IMR-90 (cell line): ENCODE measurements at regions not wholly inside any gene's neighbourhood (a gene's known extent, or its start where the extent isn't known, plus 50 kb on each side); places are given as distances from the start of the nearest gene placed in this dataset.

Experiments used
- ATAC-seq: fragments of 200-7000 bp; cut with Tn5 transposase; 2 replicates; pipeline ENCODE4 v1.9.1; 2020; ENCODE audit warnings: low read depth, mild to moderate bottlenecking, moderate library complexity
- BruUV-seq: library from RNA; stranded (reverse); fragments of 400-500 nt; replicated peaks from 2 replicates; lab custom pipeline; 2021; lab: Mats Ljungman, UMichigan
- CTCF ChIA-PET: fragments of 300-600 bp; formaldehyde crosslinking; extraction: SDS; loops from one replicate; lab custom pipeline; 2021; ENCODE audit warnings: antibody characterized with exemption; lab: Yijun Ruan, JAX
- POLR2A ChIA-PET: fragments of 300-600 bp; sonication (Branson Sonifier 250); formaldehyde crosslinking; loops from one replicate; lab custom pipeline; 2022; ENCODE audit warnings: antibody characterized with exemption; ENCODE audit not compliant: unreplicated experiment; lab: Charles Lee
- DNase-seq: peaks from one replicate; pipeline ENCODE4 v3.0.0; 2013
- H2AFZ ChIP-seq: replicated peaks from 2 replicates; pipeline ENCODE3; 2013; ENCODE audit warnings: low read length, mild to moderate bottlenecking; ENCODE audit not compliant: poor library complexity
- H2AK5ac ChIP-seq: 2 replicates; pipeline ENCODE4 v1.6.1; 2013; ENCODE audit warnings: low read depth, low read length, inconsistent platforms
- H2AK9ac ChIP-seq: replicated peaks from 2 replicates; pipeline ENCODE3; 2013; ENCODE audit warnings: mild to moderate bottlenecking, low read depth, low read length, moderate library complexity; ENCODE audit not compliant: poor library complexity
- H2BK120ac ChIP-seq: 2 replicates; pipeline ENCODE4 v1.6.1; 2013; ENCODE audit warnings: low read depth, low read length, inconsistent platforms
- H2BK15ac ChIP-seq: 3 replicates; pipeline ENCODE4 v1.6.1; 2013; ENCODE audit warnings: low read depth, low read length, inconsistent platforms
- H2BK20ac ChIP-seq: 2 replicates; pipeline ENCODE4 v1.6.1; 2013; ENCODE audit warnings: low read depth, mild to moderate bottlenecking, inconsistent platforms, low read length, moderate library complexity
- H2BK5ac ChIP-seq: 2 replicates; pipeline ENCODE4 v1.6.1; 2013; ENCODE audit warnings: mild to moderate bottlenecking, low read depth, low read length, inconsistent platforms; ENCODE audit not compliant: poor library complexity, severe bottlenecking
- H3K14ac ChIP-seq: replicated peaks from 2 replicates; pipeline ENCODE4 v1.6.1; 2013; ENCODE audit warnings: low read depth, low read length, inconsistent platforms
- H3K18ac ChIP-seq: 2 replicates; pipeline ENCODE4 v1.6.1; 2013; ENCODE audit warnings: low read depth, low read length, control low read depth
- H3K23ac ChIP-seq: 2 replicates; pipeline ENCODE4 v1.6.1; 2013; ENCODE audit warnings: low read depth, low read length, inconsistent platforms
- H3K27ac ChIP-seq: 2 replicates; pipeline ENCODE4 v1.5.1; 2013; ENCODE audit warnings: mild to moderate bottlenecking, control low read depth, low read length; ENCODE audit not compliant: insufficient read depth
- H3K27me3 ChIP-seq: 2 replicates; pipeline ENCODE4 v1.6.1; 2013; ENCODE audit warnings: low read length; ENCODE audit not compliant: control insufficient read depth, insufficient read depth
- H3K36me3 ChIP-seq: 2 replicates; pipeline ENCODE4 v1.6.1; 2013; ENCODE audit warnings: low read length, mixed read lengths; ENCODE audit not compliant: control insufficient read depth, insufficient read depth
- H3K4ac ChIP-seq: 2 replicates; pipeline ENCODE4 v1.6.1; 2013; ENCODE audit warnings: low read depth, low read length, inconsistent platforms
- H3K4me1 ChIP-seq: 2 replicates; pipeline ENCODE4 v1.6.1; 2013; ENCODE audit warnings: low read length, mixed read lengths; ENCODE audit not compliant: control insufficient read depth, insufficient read depth
- H3K4me2 ChIP-seq: 2 replicates; pipeline ENCODE4 v1.6.1; 2013; ENCODE audit warnings: low read depth, mild to moderate bottlenecking, control low read depth, low read length, moderate library complexity
- H3K4me3 ChIP-seq: 2 replicates; pipeline ENCODE4 v1.5.1; 2013; ENCODE audit warnings: low read depth, mild to moderate bottlenecking, control low read depth, low read length, moderate library complexity; ENCODE audit not compliant: insufficient read depth
- H3K56ac ChIP-seq: 2 replicates; pipeline ENCODE4 v1.6.1; 2013; ENCODE audit warnings: low read length, inconsistent platforms; ENCODE audit not compliant: insufficient read depth; ENCODE audit errors: extremely low read depth
- H3K79me1 ChIP-seq, 2 experiments: 2 replicates each; pipeline ENCODE4 v1.6.1; 2013; ENCODE audit warnings: low read length in 2 of 2, inconsistent platforms in 1 of 2, low read depth in 1 of 2
- H3K9ac ChIP-seq: 2 replicates; pipeline ENCODE4 v1.6.1; 2013; ENCODE audit warnings: low read depth, low read length, control low read depth
- H3K9me1 ChIP-seq: 2 replicates; pipeline ENCODE4 v1.6.1; 2013; ENCODE audit warnings: low read length, inconsistent platforms; ENCODE audit not compliant: insufficient read depth
- H3K9me3 ChIP-seq: 2 replicates; pipeline ENCODE4 v1.6.1; 2013; ENCODE audit warnings: low read length; ENCODE audit not compliant: control insufficient read depth, insufficient read depth
- H4K20me1 ChIP-seq: 2 replicates; pipeline ENCODE4 v1.6.1; 2013; ENCODE audit warnings: low read length, inconsistent platforms; ENCODE audit not compliant: insufficient read depth
- H4K5ac ChIP-seq: 2 replicates; pipeline ENCODE4 v1.6.1; 2013; ENCODE audit warnings: mild to moderate bottlenecking, low read depth, low read length, control low read depth
- H4K8ac ChIP-seq, 2 experiments: 2 replicates each; pipeline ENCODE4 v1.6.1; 2013; ENCODE audit warnings: low read depth in 2 of 2, low read length in 2 of 2, control low read depth in 1 of 2, inconsistent platforms in 1 of 2
- H4K91ac ChIP-seq: 2 replicates; pipeline ENCODE4 v1.6.1; 2013; ENCODE audit warnings: low read depth, low read length, inconsistent platforms; ENCODE audit not compliant: insufficient read depth
- BHLHE40 ChIP-seq: fragments of 150-350 bp; IDR thresholded peaks from 2 replicates; pipeline ENCODE4 v1.6.1; 2016; ENCODE audit warnings: mild to moderate bottlenecking, low read depth, low read length
- CEBPB ChIP-seq: IDR thresholded peaks from 2 replicates; pipeline ENCODE4 v1.6.1; 2012; ENCODE audit warnings: low read depth, low read length, improper control_type of control experiment
- CHD1 ChIP-seq: IDR thresholded peaks from 2 replicates; pipeline ENCODE4 v1.6.1; 2012; ENCODE audit warnings: low read depth, low read length, improper control_type of control experiment
- ELK1 ChIP-seq: fragments of 150-350 bp; IDR thresholded peaks from 2 replicates; pipeline ENCODE4 v1.6.1; 2016; ENCODE audit warnings: low read depth, mild to moderate bottlenecking, low read length, moderate library complexity, borderline replicate concordance
- FOS ChIP-seq: fragments of 150-350 bp; IDR thresholded peaks from 2 replicates; pipeline ENCODE4 v1.6.1; 2016; ENCODE audit warnings: low read depth, low read length
- MAFK ChIP-seq: IDR thresholded peaks from 2 replicates; pipeline ENCODE4 v1.6.1; 2012; ENCODE audit warnings: low read depth, low read length, improper control_type of control experiment
- MAZ ChIP-seq: IDR thresholded peaks from 2 replicates; pipeline ENCODE4 v1.6.1; 2012; ENCODE audit warnings: low read depth, mild to moderate bottlenecking, low read length, improper control_type of control experiment, moderate library complexity, borderline replicate concordance
- MXI1 ChIP-seq: IDR thresholded peaks from 2 replicates; pipeline ENCODE4 v1.6.1; 2012; ENCODE audit warnings: low read depth, mild to moderate bottlenecking, low read length, moderate library complexity, borderline replicate concordance
- NFE2L2 ChIP-seq: fragments of 150-350 bp; IDR thresholded peaks from 2 replicates; pipeline ENCODE4 v1.6.1; 2016; ENCODE audit warnings: low read depth, mild to moderate bottlenecking, low read length
- POLR2A ChIP-seq: IDR thresholded peaks from 2 replicates; pipeline ENCODE4 v1.6.1; 2012; ENCODE audit warnings: mild to moderate bottlenecking, low read depth, low read length
- RAD21 ChIP-seq: IDR thresholded peaks from 2 replicates; pipeline ENCODE4 v1.6.1; 2012; ENCODE audit warnings: low read length, improper control_type of control experiment
- RCOR1 ChIP-seq: IDR thresholded peaks from 2 replicates; pipeline ENCODE4 v1.6.1; 2012; ENCODE audit warnings: mild to moderate bottlenecking, low read length, improper control_type of control experiment; ENCODE audit not compliant: insufficient replicate concordance
- RFX5 ChIP-seq: IDR thresholded peaks from 2 replicates; pipeline ENCODE4 v1.8.0; 2012; ENCODE audit warnings: low read depth, mild to moderate bottlenecking, low read length, moderate library complexity
- SMC3 ChIP-seq: fragments of 150-350 bp; IDR thresholded peaks from 2 replicates; pipeline ENCODE4 v1.6.1; 2016; ENCODE audit warnings: low read depth, mild to moderate bottlenecking, antibody characterized with exemption, low read length, moderate library complexity
- WGBS, 2 experiments: methylation state at CpG; one replicate each; pipeline versions ENCODE4 v1.1.5 to v1.1.7; 2013; ENCODE audit warnings: missing lambda C conversion rate in 2 of 2; ENCODE audit not compliant: insufficient read length in 1 of 2; ENCODE audit errors: extremely low coverage in 2 of 2; 5-methylcytosine and 5-hydroxymethylcytosine counted together
- dilution Hi-C: fragments of 300-500 bp; cut with HindIII; formaldehyde crosslinking; loops from one replicate; pipeline ENCODE4 v1.14.3; 2018; ENCODE audit warnings: low sequenced_read_pairs; ENCODE audit not compliant: unreplicated experiment
- in situ Hi-C: fragments of 300-500 bp; cut with MboI; formaldehyde crosslinking; loops from 3 replicates; pipeline ENCODE4 v1.14.3; 2019; ENCODE audit warnings: low sequenced_read_pairs, inconsistent platforms, mixed read lengths
- intact Hi-C: fragments of 100-400 bp; cut with micrococcal nuclease; formaldehyde crosslinking; loops from 2 replicates; pipeline ENCODE4 v1.10.0; 2022
- TF ChIP-seq, protein P1 (sequence below): fragments of 150-350 bp; IDR thresholded peaks from 2 replicates; pipeline ENCODE4 v1.6.1; 2017; ENCODE audit warnings: mild to moderate bottlenecking, antibody characterized with exemption, low read length, low read depth
- TF ChIP-seq, protein P2 (sequence below): conservative IDR thresholded peaks from 2 replicates; pipeline ENCODE4 v1.5.1; 2012; ENCODE audit warnings: mild to moderate bottlenecking, low read depth, low read length, improper control_type of control experiment

GRCh38 chr1:244314921-244315559 lies 136.7 kb downstream of the ADSS2 start:
- no TSS peak for BruUV-seq
- no peak overlapping the region for H4K5ac ChIP-seq
- H3K4ac ChIP-seq: no peak overlapping the region
- H3K23ac ChIP-seq: no peak overlapping the region
- H3K9me3 ChIP-seq: no peaks in the 10 kb centered on the region
- peak overlapping the region; percentile 13; the same call in 1 of the 2 replicates for H2AK5ac ChIP-seq
- no peak overlapping the region for H2BK15ac ChIP-seq
- H3K9ac ChIP-seq: no peak overlapping the region
- no peak overlapping the region for H3K18ac ChIP-seq
- 94% methylated on average over 3 of the region's 8 CpGs; no CpG with 5 or more reads in 1 of the 2 experiments for WGBS, 2 experiments
- H2AK9ac ChIP-seq: no peak overlapping the region
- no peaks in the 10 kb centered on the region for H3K36me3 ChIP-seq
- in situ Hi-C loops (no loop called here), intact Hi-C loops (no loop called here), dilution Hi-C loops (no loop called here)
- ChIA-PET CTCF (no interaction called here), POLR2A (no interaction called here)
- no peaks in the 10 kb centered on the region for H3K79me1 ChIP-seq
- H4K91ac ChIP-seq: no peak overlapping the region
- no peaks in the 10 kb centered on the region for H3K27me3 ChIP-seq
- H3K9me1 ChIP-seq: no peaks in the 10 kb centered on the region
- no peak overlapping the region for H3K56ac ChIP-seq
- no peak overlapping the region for H3K4me3 ChIP-seq
- no peak overlapping the region for H4K8ac ChIP-seq
- H2BK5ac ChIP-seq: no peak overlapping the region
- H2BK20ac ChIP-seq: no peak overlapping the region
- no peak overlapping the region for H3K4me2 ChIP-seq
- no peaks in the 10 kb centered on the region for H4K20me1 ChIP-seq
- no peak overlapping the region for H3K14ac ChIP-seq
- H2AFZ ChIP-seq: no peak overlapping the region
- DNase-seq: peak; percentile 26
- ATAC-seq: no peak
- no peaks in the 10 kb centered on the region; the same call in 1 of the 2 replicates for H3K4me1 ChIP-seq
- no peak overlapping the region for H2BK120ac ChIP-seq
- no peak overlapping the region for H3K27ac ChIP-seq
- TF ChIP-seq, protein P1, sequence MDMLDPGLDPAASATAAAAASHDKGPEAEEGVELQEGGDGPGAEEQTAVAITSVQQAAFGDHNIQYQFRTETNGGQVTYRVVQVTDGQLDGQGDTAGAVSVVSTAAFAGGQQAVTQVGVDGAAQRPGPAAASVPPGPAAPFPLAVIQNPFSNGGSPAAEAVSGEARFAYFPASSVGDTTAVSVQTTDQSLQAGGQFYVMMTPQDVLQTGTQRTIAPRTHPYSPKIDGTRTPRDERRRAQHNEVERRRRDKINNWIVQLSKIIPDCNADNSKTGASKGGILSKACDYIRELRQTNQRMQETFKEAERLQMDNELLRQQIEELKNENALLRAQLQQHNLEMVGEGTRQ: no peak
- no peak for TF ChIP-seq SMC3
- no peak for TF ChIP-seq CHD1
- TF ChIP-seq MAFK: no peak
- no peak for TF ChIP-seq NFE2L2
- no peak for TF ChIP-seq BHLHE40
- TF ChIP-seq FOS: no peak
- TF ChIP-seq CEBPB: no peak
- TF ChIP-seq RFX5: no peak
- TF ChIP-seq, protein P2, sequence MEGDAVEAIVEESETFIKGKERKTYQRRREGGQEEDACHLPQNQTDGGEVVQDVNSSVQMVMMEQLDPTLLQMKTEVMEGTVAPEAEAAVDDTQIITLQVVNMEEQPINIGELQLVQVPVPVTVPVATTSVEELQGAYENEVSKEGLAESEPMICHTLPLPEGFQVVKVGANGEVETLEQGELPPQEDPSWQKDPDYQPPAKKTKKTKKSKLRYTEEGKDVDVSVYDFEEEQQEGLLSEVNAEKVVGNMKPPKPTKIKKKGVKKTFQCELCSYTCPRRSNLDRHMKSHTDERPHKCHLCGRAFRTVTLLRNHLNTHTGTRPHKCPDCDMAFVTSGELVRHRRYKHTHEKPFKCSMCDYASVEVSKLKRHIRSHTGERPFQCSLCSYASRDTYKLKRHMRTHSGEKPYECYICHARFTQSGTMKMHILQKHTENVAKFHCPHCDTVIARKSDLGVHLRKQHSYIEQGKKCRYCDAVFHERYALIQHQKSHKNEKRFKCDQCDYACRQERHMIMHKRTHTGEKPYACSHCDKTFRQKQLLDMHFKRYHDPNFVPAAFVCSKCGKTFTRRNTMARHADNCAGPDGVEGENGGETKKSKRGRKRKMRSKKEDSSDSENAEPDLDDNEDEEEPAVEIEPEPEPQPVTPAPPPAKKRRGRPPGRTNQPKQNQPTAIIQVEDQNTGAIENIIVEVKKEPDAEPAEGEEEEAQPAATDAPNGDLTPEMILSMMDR: no peak
- no peak for TF ChIP-seq MAZ
- TF ChIP-seq MXI1: no peak
- no peak for TF ChIP-seq POLR2A
- no peak for TF ChIP-seq ELK1
- TF ChIP-seq RCOR1: no peak
- TF ChIP-seq RAD21: no peak
